Upper lobe of left lung (tissue), 6 donors: ENCODE measurements at regions not wholly inside any gene's neighbourhood (a gene's known extent, or its start where the extent isn't known, plus 50 kb on each side); places are given as distances from the start of the nearest gene placed in this dataset.

Experiments
- ATAC-seq, 2 donors: fragments of 200-7000 bp; cut with Tn5 transposase; one replicate each; pipeline ENCODE4 v1.9.1; 2022; ENCODE audit warnings: mild to moderate bottlenecking in 2 of 2, moderate library complexity in 2 of 2; ENCODE audit not compliant: low FRiP score in 2 of 2
- DNase-seq, 2 donors: peaks; one replicate each; pipeline ENCODE4 v3.0.0-alpha.2; 2019 to 2020
- H3K27ac ChIP-seq, 4 donors: fragments of 200-600 bp; sonication (generic); one replicate each; pipeline ENCODE4 v1.5.1; 2016 to 2019
- H3K27me3 ChIP-seq, 4 donors: fragments of 200-600 bp; sonication (generic); one replicate each; pipeline ENCODE4 v1.5.1; 2017 to 2019
- H3K36me3 ChIP-seq, 4 donors: fragments of 200-600 bp; sonication (generic); one replicate each; pipeline ENCODE4 v1.5.1; 2016 to 2019
- H3K4me1 ChIP-seq, 4 donors: fragments of 200-600 bp; sonication (generic); one replicate each; pipeline ENCODE4 v1.5.1; 2018 to 2019
- H3K4me3 ChIP-seq, 4 donors: fragments of 200-600 bp; sonication (generic); one replicate each; pipeline ENCODE4 v1.5.1; 2017 to 2019; ENCODE audit warnings: mild to moderate bottlenecking in 2 of 4, moderate library complexity in 1 of 4
- H3K9me3 ChIP-seq, 4 donors: fragments of 200-600 bp; sonication (generic); one replicate each; pipeline ENCODE4 v1.5.1; 2018 to 2019
- CTCF ChIP-seq, 6 experiments: fragments of 450-650 bp in 4 of 6; fragments of 200-600 bp in 2 of 6; sonication (generic) in 2 of 6; IDR thresholded peaks; one replicate each; pipeline ENCODE4 v1.5.1; 2016 to 2019; ENCODE audit warnings: antibody characterized with exemption in 6 of 6
- EP300 ChIP-seq, 4 donors: sonication (generic); formaldehyde crosslinking; IDR thresholded peaks; one replicate each; pipeline ENCODE4 v1.5.1; 2017; ENCODE audit warnings: antibody characterized with exemption in 4 of 4, control low read depth in 2 of 4
- POLR2A ChIP-seq, 4 donors: fragments of 450-650 bp; IDR thresholded peaks; one replicate each; pipeline ENCODE4 v1.5.1; 2016 to 2017; ENCODE audit warnings: antibody characterized with exemption in 4 of 4, mild to moderate bottlenecking in 2 of 4
- POLR2AphosphoS5 ChIP-seq, 2 donors: sonication (generic); formaldehyde crosslinking; IDR thresholded peaks; one replicate each; pipeline ENCODE4 v1.5.1; 2017; ENCODE audit warnings: antibody characterized with exemption in 2 of 2
- WGBS, 2 donors: methylation state at CpG; one replicate each; pipeline ENCODE4 v1.1.5; 2017 to 2018; 5-methylcytosine and 5-hydroxymethylcytosine counted together
- donor health status: DM: no; HTN: no; CAD: no; lungs with moderate emphysema.
- donor health status: DM: no; HTN: yes; CAD: no; lungs with severe emphysema.

GRCh38 chr22:49694462-49695260 is 133.0 kb downstream of the BRD1 start:
- H3K27me3 ChIP-seq, result no peaks in the 10 kb centered on the region
- no peak overlapping the region for H3K4me3 ChIP-seq
- ATAC-seq (no peak), DNase-seq (no peak)
- WGBS, 2 donors, result 80 to 85% methylated on average over 6 to 9 of the region's 9 CpGs
- H3K27ac ChIP-seq, result no peak overlapping the region
- H3K36me3 ChIP-seq, result no peaks in the 10 kb centered on the region
- no peak for TF ChIP-seq CTCF (IDR thresholded peaks at IDR 0.05)
- no peak for TF ChIP-seq POLR2AphosphoS5 (IDR thresholded peaks at IDR 0.05)
- TF ChIP-seq EP300 (IDR thresholded peaks at IDR 0.05), result no peak
- no peak for TF ChIP-seq POLR2A (IDR thresholded peaks at IDR 0.05)
- H3K4me1 ChIP-seq, result no peaks in the 10 kb centered on the region
- peaks cover 0 to 3% (median 0%) of the 10 kb centered on the region in 4 donors for H3K9me3 ChIP-seq

- Histone ChIP-seq H3K36me3 (no peaks in the 10 kb centered on the region), H3K4me1 (no peaks in the 10 kb centered on the region), H3K27ac (no peak overlapping the region), H3K9me3 (peaks cover 0 to 3% (median 0%) of the 10 kb centered on the region in 4 donors), H3K27me3 (no peaks in the 10 kb centered on the region), H3K4me3 (no peak overlapping the region)
- TF ChIP-seq POLR2A (IDR thresholded peaks at IDR 0.05), result no peak
- no peak for TF ChIP-seq EP300 (IDR thresholded peaks at IDR 0.05)
- TF ChIP-seq POLR2AphosphoS5 (IDR thresholded peaks at IDR 0.05), result no peak
- no peak for TF ChIP-seq CTCF (IDR thresholded peaks at IDR 0.05)
- 89 to 92% methylated on average over 7 to 10 of the region's 10 CpGs for WGBS, 2 donors
- DNase-seq (no peak), ATAC-seq (no peak)
Observed at GRCh38 chr22:49693848-49694247, 133.8 kb downstream of the BRD1 start.

- peak in 1 of 2 donors; percentile 69 for DNase-seq
- 75 to 77% methylated on average over 11 of the region's 11 CpGs for WGBS, 2 donors
- TF ChIP-seq EP300 (IDR thresholded peaks at IDR 0.05), result peak in 1 of 4 donors; percentile 42
- peak; percentile 78 to 99 for TF ChIP-seq POLR2AphosphoS5 (IDR thresholded peaks at IDR 0.05)
- no peak for TF ChIP-seq POLR2A (IDR thresholded peaks at IDR 0.05)
- no peak for TF ChIP-seq CTCF (IDR thresholded peaks at IDR 0.05)
- Histone ChIP-seq H3K4me1 (no peaks in the 10 kb centered on the region), H3K27me3 (no peaks in the 10 kb centered on the region), H3K36me3 (no peaks in the 10 kb centered on the region), H3K4me3 (no peak overlapping the region), H3K27ac (no peak overlapping the region), H3K9me3 (peaks cover 0 to 3% (median 0%) of the 10 kb centered on the region in 4 donors)
- ATAC-seq, result peak in 1 of 2 donors; percentile 56
Observed at GRCh38 chr22:49693416-49693815, 134.3 kb downstream of the BRD1 start.

GRCh38 chr22:49692499-49693225 is 135.0 kb downstream of the BRD1 start:
- TF ChIP-seq CTCF (IDR thresholded peaks at IDR 0.05) (no peak), POLR2A (IDR thresholded peaks at IDR 0.05) (no peak), POLR2AphosphoS5 (IDR thresholded peaks at IDR 0.05) (no peak)
- ATAC-seq (no peak), DNase-seq (peak in 1 of 2 donors; percentile 68)
- Histone ChIP-seq H3K4me3 (no peak overlapping the region), H3K27me3 (no peaks in the 10 kb centered on the region), H3K27ac (peak overlapping the region in 1 of 4 donors; percentile 4), H3K36me3 (no peaks in the 10 kb centered on the region), H3K9me3 (peaks cover 0 to 3% (median 0%) of the 10 kb centered on the region in 4 donors), H3K4me1 (no peaks in the 10 kb centered on the region)
- whole genome bisulfite sequencing, 2 donors, result 60 to 81% methylated on average over 6 to 17 of the region's 18 CpGs
